Fibroblast of pulmonary artery (primary cell): ENCODE measurements at regions not wholly inside any gene's neighbourhood (a gene's known extent, or its start where the extent isn't known, plus 50 kb on each side); places are given as distances from the start of the nearest gene placed in this dataset.

Experiments used
- DNase-seq: peaks from one replicate; pipeline ENCODE4 v3.0.0-alpha.2; 2010; ENCODE audit warnings: low read depth
- H3K4me3 ChIP-seq: replicated peaks from 2 replicates; pipeline ENCODE4 v1.5.1; 2011; ENCODE audit warnings: low read depth, mild to moderate bottlenecking, control low read depth, low read length, moderate library complexity
- CTCF ChIP-seq: IDR thresholded peaks from 2 replicates; pipeline ENCODE4 v1.5.1; 2011; ENCODE audit warnings: mild to moderate bottlenecking, control low read depth, low read length, inconsistent platforms; ENCODE audit errors: missing control alignments

GRCh38 chr4:18444206-18444605 lies 422.7 kb upstream of the LCORL start:
- no peak for DNase-seq
- no peak for TF ChIP-seq CTCF
- no peak overlapping the region for H3K4me3 ChIP-seq

- no peak for DNase-seq
- no peak for TF ChIP-seq CTCF
- H3K4me3 ChIP-seq, result no peak overlapping the region
Measured at GRCh38 chr4:18442957-18443356, 421.4 kb upstream of the LCORL start.

- no peak for TF ChIP-seq CTCF
- DNase-seq, result no peak
- H3K4me3 ChIP-seq, result no peak overlapping the region
Measured at GRCh38 chr4:18441676-18442075, 420.1 kb upstream of the LCORL start.

- TF ChIP-seq CTCF, result no peak
- no peak overlapping the region for H3K4me3 ChIP-seq
- no peak for DNase-seq
Measured at GRCh38 chr4:18441203-18441590, 419.6 kb upstream of the LCORL start.

- H3K4me3 ChIP-seq, result no peak overlapping the region
- no peak for DNase-seq
- no peak for TF ChIP-seq CTCF
Measured at GRCh38 chr4:18440527-18441202, 419.1 kb upstream of the LCORL start.

GRCh38 chr4:18439311-18439710 lies 417.8 kb upstream of the LCORL start:
- no peak for TF ChIP-seq CTCF
- DNase-seq, result no peak
- H3K4me3 ChIP-seq, result no peak overlapping the region

- DNase-seq, result no peak
- H3K4me3 ChIP-seq, result no peak overlapping the region
- TF ChIP-seq CTCF, result no peak
Measured at GRCh38 chr4:18435781-18436180, 414.2 kb upstream of the LCORL start.
